NB4 (cell line): ENCODE measurements at regions not wholly inside any gene's neighbourhood (a gene's known extent, or its start where the extent isn't known, plus 50 kb on each side); places are given as distances from the start of the nearest gene placed in this dataset.

Experiments
- DNase-seq: peaks from one replicate; pipeline ENCODE4 v3.0.0; 2010; ENCODE audit warnings: low read depth
- H3K4me3 ChIP-seq: one replicate; pipeline ENCODE4 v1.5.1; 2011; ENCODE audit warnings: mild to moderate bottlenecking, low read depth, low read length, moderate library complexity
- CTCF ChIP-seq: IDR thresholded peaks from one replicate; pipeline ENCODE4 v1.5.1; 2012; ENCODE audit warnings: low read depth, low read length
- MAX ChIP-seq: IDR thresholded peaks from 2 replicates; pipeline ENCODE4 v1.6.1; 2011; ENCODE audit warnings: low read depth, low read length
- MYC ChIP-seq: IDR thresholded peaks from 2 replicates; pipeline ENCODE4 v1.6.1; 2011; ENCODE audit warnings: low read depth, low read length
- POLR2A ChIP-seq: IDR thresholded peaks from 2 replicates; pipeline ENCODE4 v1.6.1; 2011; ENCODE audit warnings: mild to moderate bottlenecking; ENCODE audit not compliant: insufficient read length; ENCODE audit errors: extremely low read depth

GRCh38 chr11:91707652-91708482, 516.8 kb upstream of the FAT3 start:
- H3K4me3 ChIP-seq = no peak overlapping the region
- no peak for DNase-seq
- TF ChIP-seq MAX (no peak), CTCF (no peak), POLR2A (no peak), MYC (no peak)

- no peak for TF ChIP-seq MYC
- TF ChIP-seq MAX = no peak
- TF ChIP-seq CTCF = no peak
- no peak for TF ChIP-seq POLR2A
- H3K4me3 ChIP-seq = no peak overlapping the region
- DNase-seq = no peak
Observed at GRCh38 chr11:91703042-91703441, 521.6 kb upstream of the FAT3 start.

GRCh38 chr11:91700854-91701253, 523.8 kb upstream of the FAT3 start:
- H3K4me3 ChIP-seq = no peak overlapping the region
- TF ChIP-seq CTCF (no peak), MAX (no peak), MYC (no peak), POLR2A (no peak)
- DNase-seq = no peak

GRCh38 chr11:91698845-91699244, 525.8 kb upstream of the FAT3 start:
- H3K4me3 ChIP-seq = no peak overlapping the region
- TF ChIP-seq POLR2A (no peak), MAX (no peak), MYC (no peak), CTCF (no peak)
- no peak for DNase-seq

- no peak for DNase-seq
- H3K4me3 ChIP-seq = no peak overlapping the region
- no peak for TF ChIP-seq CTCF
- no peak for TF ChIP-seq POLR2A
- no peak for TF ChIP-seq MYC
- no peak for TF ChIP-seq MAX
Observed at GRCh38 chr11:91694331-91694730, 530.3 kb upstream of the FAT3 start.
